OCI-LY7 (cell line): ENCODE measurements at regions not wholly inside any gene's neighbourhood (a gene's known extent, or its start where the extent isn't known, plus 50 kb on each side); places are given as distances from the start of the nearest gene placed in this dataset.

Experiments
- BruUV-seq: library from RNA; stranded (reverse); fragments of 400-500 nt; replicated peaks from 2 replicates; lab custom pipeline; 2021; lab: Mats Ljungman, UMichigan
- CTCF ChIA-PET: fragments of 300-600 bp; sonication (Branson Sonifier 250); formaldehyde crosslinking; loops from one replicate; lab custom pipeline; 2022; ENCODE audit warnings: antibody characterized with exemption; ENCODE audit not compliant: unreplicated experiment; lab: Charles Lee
- POLR2A ChIA-PET: fragments of 300-600 bp; sonication (Branson Sonifier 250); formaldehyde crosslinking; loops from one replicate; lab custom pipeline; 2022; ENCODE audit warnings: antibody characterized with exemption; lab: Charles Lee
- DNase-seq: peaks from one replicate; pipeline ENCODE4 v3.0.0-alpha.2; 2015; ENCODE audit warnings: low spot score
- H2AFZ ChIP-seq: fragments of 200-600 bp; sonication (generic), shearing (Covaris generic); 2 replicates; pipeline ENCODE4 v1.6.1; 2014; ENCODE audit warnings: mild to moderate bottlenecking, antibody characterized with exemption, low read length, moderate library complexity
- H3K27ac ChIP-seq: fragments of 200-600 bp; sonication (generic); 2 replicates; pipeline ENCODE4 v1.5.1; 2014; ENCODE audit warnings: mixed run types, low read depth, mild to moderate bottlenecking, moderate library complexity, low read length, inconsistent platforms; ENCODE audit not compliant: poor library complexity, severe bottlenecking
- H3K36me3 ChIP-seq: fragments of 200-600 bp; sonication (generic); 2 replicates; pipeline ENCODE4 v1.6.1; 2014; ENCODE audit warnings: mild to moderate bottlenecking, antibody characterized with exemption, low read length, moderate library complexity, mixed read lengths; ENCODE audit not compliant: insufficient read depth
- H3K4me1 ChIP-seq: fragments of 200-600 bp; sonication (generic); 2 replicates; pipeline ENCODE4 v1.5.1; 2014; ENCODE audit warnings: mild to moderate bottlenecking, low read length; ENCODE audit not compliant: insufficient read depth, poor library complexity, severe bottlenecking
- H3K4me2 ChIP-seq: fragments of 200-600 bp; sonication (generic); 2 replicates; pipeline ENCODE4 v1.6.1; 2014; ENCODE audit warnings: mild to moderate bottlenecking, low read length
- H3K4me3 ChIP-seq: fragments of 200-600 bp; sonication (generic); 2 replicates; pipeline ENCODE4 v1.5.1; 2014; ENCODE audit warnings: mild to moderate bottlenecking, low read depth, low read length; ENCODE audit not compliant: poor library complexity, severe bottlenecking
- H3K79me2 ChIP-seq: fragments of 200-600 bp; sonication (generic); 2 replicates; pipeline ENCODE4 v1.6.1; 2016; ENCODE audit warnings: low read depth, mild to moderate bottlenecking, low read length, moderate library complexity, mixed read lengths; ENCODE audit not compliant: insufficient read depth
- H3K9me2 ChIP-seq: fragments of 200-600 bp; sonication (generic); 2 replicates; pipeline ENCODE4 v1.6.1; 2016; ENCODE audit warnings: mild to moderate bottlenecking, low read length, mixed read lengths; ENCODE audit not compliant: insufficient read depth
- H3K9me3 ChIP-seq: fragments of 200-600 bp; sonication (generic); 2 replicates; pipeline ENCODE4 v1.6.1; 2014; ENCODE audit warnings: mild to moderate bottlenecking, mixed run types, low read length, mixed read lengths
- H4K20me1 ChIP-seq: fragments of 200-600 bp; sonication (generic); 2 replicates; pipeline ENCODE4 v1.6.1; 2014; ENCODE audit warnings: mild to moderate bottlenecking, antibody characterized with exemption, low read length, moderate library complexity, mixed read lengths; ENCODE audit not compliant: insufficient read depth
- EZH2phosphoT487 ChIP-seq: fragments of 200-600 bp; sonication (generic); IDR thresholded peaks from 2 replicates; pipeline ENCODE4 v1.6.1; 2018; ENCODE audit warnings: low read depth, borderline replicate concordance, mild to moderate bottlenecking, mixed run types, antibody characterized with exemption, low read length, moderate library complexity, mixed read lengths
- intact Hi-C: fragments of 100-400 bp; cut with micrococcal nuclease; formaldehyde crosslinking; loops from one replicate; pipeline ENCODE4 v1.10.0; 2022; ENCODE audit not compliant: unreplicated experiment
- TF ChIP-seq, protein P1 (sequence below): fragments of 200-600 bp; sonication (generic); conservative IDR thresholded peaks from 2 replicates; pipeline ENCODE4 v1.5.1; 2014; ENCODE audit warnings: mild to moderate bottlenecking, antibody characterized with exemption, low read length, moderate library complexity, mixed read lengths

GRCh38 chr18:56256659-56257058 is 381.7 kb downstream of the TXNL1 start:
- Histone ChIP-seq H2AFZ (no peak overlapping the region), H3K9me3 (no peaks in the 10 kb centered on the region), H3K4me3 (no peak overlapping the region), H4K20me1 (no peaks in the 10 kb centered on the region), H3K4me2 (no peak overlapping the region), H3K27ac (no peak overlapping the region), H3K4me1 (no peaks in the 10 kb centered on the region), H3K9me2 (no peaks in the 10 kb centered on the region), H3K79me2 (no peaks in the 10 kb centered on the region), H3K36me3 (no peaks in the 10 kb centered on the region)
- intact Hi-C loops = no loop called here
- TF ChIP-seq EZH2phosphoT487 = no peak
- TF ChIP-seq, protein P1, sequence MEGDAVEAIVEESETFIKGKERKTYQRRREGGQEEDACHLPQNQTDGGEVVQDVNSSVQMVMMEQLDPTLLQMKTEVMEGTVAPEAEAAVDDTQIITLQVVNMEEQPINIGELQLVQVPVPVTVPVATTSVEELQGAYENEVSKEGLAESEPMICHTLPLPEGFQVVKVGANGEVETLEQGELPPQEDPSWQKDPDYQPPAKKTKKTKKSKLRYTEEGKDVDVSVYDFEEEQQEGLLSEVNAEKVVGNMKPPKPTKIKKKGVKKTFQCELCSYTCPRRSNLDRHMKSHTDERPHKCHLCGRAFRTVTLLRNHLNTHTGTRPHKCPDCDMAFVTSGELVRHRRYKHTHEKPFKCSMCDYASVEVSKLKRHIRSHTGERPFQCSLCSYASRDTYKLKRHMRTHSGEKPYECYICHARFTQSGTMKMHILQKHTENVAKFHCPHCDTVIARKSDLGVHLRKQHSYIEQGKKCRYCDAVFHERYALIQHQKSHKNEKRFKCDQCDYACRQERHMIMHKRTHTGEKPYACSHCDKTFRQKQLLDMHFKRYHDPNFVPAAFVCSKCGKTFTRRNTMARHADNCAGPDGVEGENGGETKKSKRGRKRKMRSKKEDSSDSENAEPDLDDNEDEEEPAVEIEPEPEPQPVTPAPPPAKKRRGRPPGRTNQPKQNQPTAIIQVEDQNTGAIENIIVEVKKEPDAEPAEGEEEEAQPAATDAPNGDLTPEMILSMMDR = no peak
- POLR2A ChIA-PET = interaction anchor here (0.5 to 0.6 kb wide), 2 partner anchors 421 to 1887 kb away, joined by 3 read pairs; no protein-coding TSS in a partner anchor
- DNase-seq = no peak
- CTCF ChIA-PET = no interaction called here
- BruUV-seq = no TSS peak

GRCh38 chr18:56255381-56255780 is 383.0 kb downstream of the TXNL1 start:
- no peaks in the 10 kb centered on the region for H4K20me1 ChIP-seq
- DNase-seq = no peak
- H3K79me2 ChIP-seq = no peaks in the 10 kb centered on the region
- no peaks in the 10 kb centered on the region for H3K9me2 ChIP-seq
- H3K4me1 ChIP-seq = peaks cover 3% of the 10 kb centered on the region
- H3K36me3 ChIP-seq = no peaks in the 10 kb centered on the region
- H3K27ac ChIP-seq = no peak overlapping the region
- intact Hi-C loops = no loop called here
- no peaks in the 10 kb centered on the region for H3K9me3 ChIP-seq
- H3K4me2 ChIP-seq = no peak overlapping the region
- BruUV-seq = no TSS peak
- H3K4me3 ChIP-seq = no peak overlapping the region
- CTCF ChIA-PET = no interaction called here
- no peak for TF ChIP-seq EZH2phosphoT487
- TF ChIP-seq, protein P1 = no peak
- POLR2A ChIA-PET = interaction anchor here (0.6 kb wide), 1 partner anchor 328 kb away, joined by 3 read pairs; no protein-coding TSS in a partner anchor
- no peak overlapping the region for H2AFZ ChIP-seq

DNA sequence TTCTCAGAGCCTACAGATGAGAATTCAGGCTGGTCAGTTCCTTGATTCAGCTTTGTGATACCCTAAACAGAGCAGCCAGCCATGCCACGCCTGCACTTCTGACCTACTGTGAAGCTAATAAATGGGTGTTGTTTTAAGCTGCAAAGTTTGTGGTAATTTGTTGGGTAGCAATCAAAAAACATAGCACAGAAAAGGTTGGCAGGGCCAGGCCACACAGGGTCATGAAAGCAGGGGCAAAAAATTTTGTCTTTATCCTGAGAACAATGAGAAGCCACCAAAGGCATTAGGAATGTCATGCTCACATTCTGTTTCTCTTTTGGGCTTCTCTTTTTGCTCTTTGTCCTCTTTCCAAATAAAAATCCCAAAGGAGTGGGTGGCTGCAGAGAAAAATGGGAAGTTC is 385.9 kb downstream of the TXNL1 start:
- no peak overlapping the region for H3K4me3 ChIP-seq
- TF ChIP-seq, protein P1 = no peak
- TF ChIP-seq EZH2phosphoT487 = no peak
- no peak overlapping the region for H3K27ac ChIP-seq
- H3K79me2 ChIP-seq = no peaks in the 10 kb centered on the region
- H3K9me2 ChIP-seq = no peaks in the 10 kb centered on the region
- H3K4me1 ChIP-seq = peaks cover 31% of the 10 kb centered on the region
- intact Hi-C loops = no loop called here
- H3K9me3 ChIP-seq = no peaks in the 10 kb centered on the region
- BruUV-seq = no TSS peak
- no peaks in the 10 kb centered on the region for H4K20me1 ChIP-seq
- ChIA-PET CTCF (no interaction called here), POLR2A (no interaction called here)
- H2AFZ ChIP-seq = no peak overlapping the region
- H3K4me2 ChIP-seq = no peak overlapping the region
- no peak for DNase-seq
- no peaks in the 10 kb centered on the region for H3K36me3 ChIP-seq
